GM18517 (cell line): ENCODE measurements at regions not wholly inside any gene's neighbourhood (a gene's known extent, or its start where the extent isn't known, plus 50 kb on each side); places are given as distances from the start of the nearest gene placed in this dataset.

Experiments used
- ATAC-seq: cut with Tn5 transposase; IDR thresholded peaks from one replicate; pipeline ENCODE4 v1.9.1; 2021; ENCODE audit warnings: mild to moderate bottlenecking, moderate library complexity; ENCODE audit not compliant: unreplicated experiment

GRCh38 chr13:40316301-40316700, 350.1 kb downstream of the FOXO1 start:
- ATAC-seq, result no peak

DNA sequence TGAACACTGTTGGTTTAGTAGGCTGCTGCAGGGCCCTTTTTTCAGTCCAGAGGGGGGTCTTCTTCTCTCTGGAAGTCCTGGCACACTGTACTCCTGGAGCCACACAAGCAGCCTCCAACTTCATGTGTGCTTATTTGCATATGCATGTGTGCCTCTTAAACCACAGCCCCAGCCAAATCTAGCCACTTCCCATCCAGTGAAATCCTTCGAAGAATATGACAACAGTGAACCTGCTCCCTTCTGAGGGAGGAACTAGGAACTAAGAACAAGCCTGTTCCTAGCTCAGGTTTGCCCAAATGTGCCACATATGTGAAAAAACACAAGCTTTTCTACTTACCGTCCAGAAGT, 348.5 kb downstream of the FOXO1 start:
- no peak for ATAC-seq

GRCh38 chr13:40318366-40318765, 348.1 kb downstream of the FOXO1 start:
- ATAC-seq, result no peak

GRCh38 chr13:40319699-40320579, 346.5 kb downstream of the FOXO1 start:
- ATAC-seq, result no peak

- ATAC-seq, result no peak
Measured at GRCh38 chr13:40328091-40328490, 338.4 kb downstream of the FOXO1 start.

- ATAC-seq, result no peak
Measured at GRCh38 chr13:40329781-40330485, 336.5 kb downstream of the FOXO1 start.

GRCh38 chr13:40330950-40331349, 335.5 kb downstream of the FOXO1 start:
- ATAC-seq, result no peak

- ATAC-seq, result no peak
Measured at GRCh38 chr13:40331802-40332201, 334.6 kb downstream of the FOXO1 start.

DNA sequence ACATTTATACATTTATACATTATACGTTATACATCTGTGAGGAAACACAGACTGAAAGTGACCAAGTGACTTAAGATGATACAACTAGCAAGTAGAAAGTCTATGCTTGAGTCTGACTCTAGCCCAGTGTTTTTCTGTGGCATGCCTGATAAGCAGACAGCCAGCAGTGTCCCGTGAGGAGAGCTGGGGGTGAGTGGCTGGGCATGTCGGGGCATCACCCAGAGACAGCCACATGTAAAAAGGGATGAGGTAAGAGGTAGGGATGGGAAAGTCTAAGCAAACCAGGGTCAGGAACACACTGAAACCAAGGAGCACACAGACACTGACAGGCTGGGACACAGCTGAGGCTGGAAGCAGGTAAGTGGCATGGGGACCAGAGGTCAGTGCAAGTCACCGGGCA, 333.2 kb downstream of the FOXO1 start:
- no peak for ATAC-seq

GRCh38 chr13:40334031-40334430, 332.4 kb downstream of the FOXO1 start:
- ATAC-seq, result no peak

GRCh38 chr13:40334616-40335015, 331.8 kb downstream of the FOXO1 start:
- ATAC-seq, result no peak

- ATAC-seq, result no peak
Measured at GRCh38 chr13:40336228-40337221, 329.9 kb downstream of the FOXO1 start.

- ATAC-seq, result no peak
Measured at GRCh38 chr13:40337651-40338050, 328.8 kb downstream of the FOXO1 start.

- no peak for ATAC-seq
Measured at GRCh38 chr13:40338217-40338616, 328.2 kb downstream of the FOXO1 start.

DNA sequence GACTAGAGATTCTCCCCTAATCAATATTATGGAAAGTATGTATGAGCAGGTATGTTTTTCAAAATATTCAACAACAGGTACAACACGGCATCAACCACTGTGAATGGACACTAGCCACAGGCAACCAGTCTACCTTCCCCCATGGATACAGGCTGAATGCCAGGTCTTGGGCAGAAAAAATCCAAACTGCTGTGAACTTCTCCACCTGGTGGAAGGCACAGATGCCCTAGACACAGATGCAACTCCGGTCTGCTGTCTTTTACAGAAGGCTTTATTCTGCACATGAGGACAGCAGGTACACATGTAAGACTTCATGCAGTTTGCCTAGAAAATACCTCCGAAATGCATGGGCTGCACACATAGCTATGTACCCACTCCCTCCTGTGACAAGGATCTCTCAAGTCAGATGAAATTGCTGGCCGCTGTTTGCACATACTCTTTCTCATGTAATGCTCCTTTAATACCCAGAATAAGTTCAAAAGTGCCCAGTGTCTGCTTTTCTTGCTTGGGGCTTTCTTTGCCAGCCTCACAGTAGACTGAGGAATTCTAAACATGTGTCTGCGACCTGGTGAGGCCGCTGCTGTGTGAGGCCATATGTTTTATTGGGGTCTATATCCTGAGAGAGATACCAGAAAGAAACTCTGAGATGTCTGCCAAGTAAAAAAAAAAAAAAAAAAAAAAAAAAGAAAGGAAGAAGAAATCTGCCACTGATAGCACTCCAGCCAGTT, 325.9 kb downstream of the FOXO1 start:
- no peak for ATAC-seq

GRCh38 chr13:40341096-40341471, 325.4 kb downstream of the FOXO1 start:
- no peak for ATAC-seq

- ATAC-seq, result no peak
Measured at GRCh38 chr13:40341501-40341900, 324.9 kb downstream of the FOXO1 start.

DNA sequence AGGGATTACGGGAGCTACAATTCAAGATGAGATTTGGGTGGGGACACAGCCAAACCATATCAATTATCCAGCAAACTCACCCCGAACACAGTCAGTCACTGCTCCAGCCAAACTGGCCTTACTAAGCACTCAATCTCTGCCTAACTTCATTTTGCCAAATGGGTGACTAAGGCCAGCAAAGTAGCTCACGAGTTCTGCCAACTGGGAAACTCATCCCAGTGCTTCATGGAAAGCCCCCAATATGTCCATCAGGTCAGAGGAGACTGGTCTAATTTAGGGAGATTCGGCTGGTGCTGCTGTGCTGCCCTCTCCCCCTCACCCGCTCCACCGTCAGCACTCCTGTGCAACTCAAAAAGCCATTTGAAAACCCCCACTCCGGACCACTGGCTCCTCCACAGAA, 324.0 kb downstream of the FOXO1 start:
- no peak for ATAC-seq

DNA sequence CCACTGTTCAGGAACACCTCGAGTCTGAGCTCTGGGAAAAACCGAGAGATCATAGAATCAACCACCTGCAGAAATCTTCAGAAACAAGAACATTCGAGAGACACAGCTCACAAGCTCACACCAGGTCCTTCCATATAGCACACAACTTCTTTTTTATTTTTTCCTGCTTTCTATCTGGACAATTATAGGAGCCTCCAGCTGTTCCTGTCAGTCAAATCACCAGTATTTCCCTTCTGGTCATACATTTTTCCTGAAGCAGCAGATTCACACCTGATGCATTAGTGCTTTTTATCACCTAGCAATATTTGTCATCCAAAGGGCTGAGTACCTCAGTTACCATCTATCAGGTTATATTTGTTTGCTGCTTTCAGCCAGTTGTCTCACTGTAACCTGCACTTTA, 323.5 kb downstream of the FOXO1 start:
- ATAC-seq, result no peak

- ATAC-seq, result no peak
Measured at GRCh38 chr13:40343550-40344269, 322.7 kb downstream of the FOXO1 start.
